ENCODE measurements at regions not wholly inside any gene's neighbourhood (a gene's known extent, or its start where the extent isn't known, plus 50 kb on each side); places are given as distances from the start of the nearest gene placed in this dataset.
"Not testable (repeated sequence)": the region's sequence is repeated elsewhere in the genome, so short reads cannot be mapped to it uniquely, and the experiment has no call there.

DNA sequence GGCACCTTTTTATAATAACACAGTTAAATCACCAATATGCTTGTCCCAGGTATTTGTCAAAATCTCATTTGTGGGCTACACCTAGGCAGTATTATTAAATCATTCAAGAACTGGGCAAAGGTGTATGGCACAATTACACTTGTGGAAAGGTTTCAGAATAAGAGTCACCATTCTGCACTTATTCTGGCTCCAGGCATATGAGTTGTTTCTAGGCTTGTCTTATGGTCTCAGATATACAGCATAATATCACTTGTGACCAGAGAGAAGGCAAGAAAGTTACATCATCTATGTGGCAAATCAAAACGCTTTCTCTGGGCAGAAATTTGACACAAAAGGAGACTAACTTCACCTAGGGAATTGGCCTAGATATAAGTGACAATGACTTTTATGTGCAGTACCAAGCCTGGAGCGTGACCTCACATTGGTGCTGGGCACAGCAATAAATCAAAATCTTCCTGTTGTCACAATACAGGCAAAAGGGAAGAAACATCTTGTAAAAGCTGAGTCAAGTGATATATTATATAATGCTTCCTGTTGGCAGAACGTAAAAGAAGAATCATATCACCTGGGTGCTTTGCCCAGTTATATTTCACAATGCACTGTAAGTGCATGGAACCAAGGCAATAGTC is 959.9 kb upstream of the AMELY start:
- no peak for DNase-seq

- peak; percentile 75 for DNase-seq
These were observed 955.4 kb upstream of the AMELY start for GRCh38 chrY:7866976-7867375.

DNA sequence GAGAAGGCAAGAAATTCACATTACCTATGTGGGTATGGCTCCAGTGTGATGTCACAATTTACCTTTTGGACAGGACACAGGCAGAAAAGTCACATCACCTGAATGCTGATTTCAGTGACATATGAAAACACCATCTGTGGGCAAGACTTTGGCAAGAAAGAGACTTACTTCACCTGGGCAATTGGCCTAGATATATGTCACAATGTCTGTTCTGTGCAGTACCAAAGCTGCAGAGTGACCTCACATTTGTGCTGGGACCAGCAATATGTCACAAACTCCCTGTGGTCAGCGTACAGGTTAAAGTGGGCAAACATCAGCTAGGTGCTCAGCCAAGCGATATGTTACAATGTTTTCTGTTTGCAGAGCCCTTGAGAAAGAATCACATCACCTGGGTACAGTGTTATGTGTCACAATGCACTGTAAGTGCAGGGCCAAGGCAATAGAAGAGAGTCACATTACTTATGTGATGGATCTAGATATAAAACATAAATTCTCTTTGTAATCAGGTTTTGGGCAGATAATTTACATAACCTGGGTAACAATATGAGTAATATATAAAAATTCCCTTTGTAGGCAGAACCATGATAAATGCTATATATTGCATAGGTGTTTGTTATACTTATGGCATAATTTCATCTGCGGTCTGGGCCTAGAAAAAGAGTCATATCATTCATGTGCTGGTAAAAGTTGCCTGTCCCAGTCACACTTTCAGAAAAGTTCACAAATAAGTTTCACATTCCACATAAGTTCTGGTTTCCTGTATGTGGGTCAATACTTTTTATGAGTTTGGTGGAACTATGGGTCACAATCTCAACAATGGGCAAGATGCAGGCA is 949.4 kb upstream of the AMELY start:
- no peak for DNase-seq

GRCh38 chrY:7850191-7850590 is 938.6 kb upstream of the AMELY start:
- DNase-seq, result no peak

GRCh38 chrY:7845776-7846175 is 934.2 kb upstream of the AMELY start:
- DNase-seq, result no peak

- peak; percentile 83 for DNase-seq
These were observed 925.5 kb upstream of the AMELY start for GRCh38 chrY:7837046-7837445.

GRCh38 chrY:7836366-7836765 is 924.8 kb upstream of the AMELY start:
- DNase-seq, result peak; percentile 11

DNA sequence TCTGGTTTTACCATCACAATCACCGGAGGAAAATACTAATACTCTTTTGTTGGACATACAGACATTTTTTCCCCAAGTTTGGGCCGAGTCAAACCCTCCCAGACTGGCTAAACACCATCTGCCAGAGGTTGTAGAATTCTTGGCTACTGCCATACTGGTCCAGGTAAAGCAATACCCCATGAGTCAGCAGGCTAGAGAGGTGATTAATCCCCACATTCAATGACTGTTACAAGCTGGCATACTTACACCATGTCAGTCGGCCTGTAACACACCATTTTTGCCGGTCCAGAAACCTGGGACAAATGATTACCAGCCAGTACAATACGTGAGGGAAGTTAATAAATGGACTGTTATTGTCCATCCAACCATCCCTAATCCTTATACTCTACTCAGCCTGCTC is 923.9 kb upstream of the AMELY start:
- no peak for DNase-seq

GRCh38 chrY:7834284-7834683 is 922.7 kb upstream of the AMELY start:
- DNase-seq, result no peak

DNA sequence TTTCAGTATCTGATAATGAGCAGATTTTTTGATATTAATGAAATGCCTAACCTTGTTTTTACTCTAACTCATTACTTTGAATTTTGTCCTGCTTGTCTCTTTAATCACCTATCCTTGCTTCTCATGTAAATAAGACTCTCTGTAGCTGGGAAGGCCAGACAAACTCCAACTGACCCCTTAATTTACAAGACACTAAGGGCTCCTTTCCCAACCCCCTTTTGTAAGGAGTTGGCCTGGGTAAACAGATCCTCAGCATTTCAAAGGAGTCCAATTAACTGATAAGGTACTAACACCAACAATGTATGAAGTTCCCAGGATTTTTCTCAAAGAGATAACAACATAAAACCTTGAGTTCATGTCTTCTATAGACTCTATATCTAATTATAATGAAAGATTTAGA is 919.3 kb upstream of the AMELY start:
- not testable (repeated sequence) for DNase-seq

DNA sequence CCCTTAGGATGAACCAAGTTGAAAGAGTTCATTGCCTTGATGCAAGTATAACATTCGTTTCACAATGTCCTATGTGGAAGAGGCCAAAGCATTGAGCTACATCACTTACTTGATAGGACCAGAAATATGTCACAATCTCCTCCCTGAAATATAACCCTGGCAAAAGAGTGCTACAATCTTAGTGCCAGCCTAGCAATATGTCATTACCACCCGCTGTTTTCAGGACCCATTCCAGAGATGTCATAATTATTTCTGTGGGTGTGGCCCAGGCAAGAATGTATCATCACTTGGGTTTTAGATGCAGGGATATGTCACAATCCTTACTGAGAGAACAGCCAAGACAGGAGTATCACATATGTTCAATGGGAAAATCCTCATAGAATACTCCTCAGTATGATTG is 915.0 kb upstream of the AMELY start:
- no peak for DNase-seq

- DNase-seq, result no peak
These were observed 914.3 kb upstream of the AMELY start for GRCh38 chrY:7825874-7826273.

GRCh38 chrY:7821295-7822035 is 909.9 kb upstream of the AMELY start:
- DNase-seq, result no peak

GRCh38 chrY:7818924-7819323 is 907.4 kb upstream of the AMELY start:
- peak; percentile 5 for DNase-seq

GRCh38 chrY:7816567-7816966 is 905.0 kb upstream of the AMELY start:
- no peak for DNase-seq

GRCh38 chrY:7815921-7816320 is 904.4 kb upstream of the AMELY start:
- DNase-seq, result no peak

DNA sequence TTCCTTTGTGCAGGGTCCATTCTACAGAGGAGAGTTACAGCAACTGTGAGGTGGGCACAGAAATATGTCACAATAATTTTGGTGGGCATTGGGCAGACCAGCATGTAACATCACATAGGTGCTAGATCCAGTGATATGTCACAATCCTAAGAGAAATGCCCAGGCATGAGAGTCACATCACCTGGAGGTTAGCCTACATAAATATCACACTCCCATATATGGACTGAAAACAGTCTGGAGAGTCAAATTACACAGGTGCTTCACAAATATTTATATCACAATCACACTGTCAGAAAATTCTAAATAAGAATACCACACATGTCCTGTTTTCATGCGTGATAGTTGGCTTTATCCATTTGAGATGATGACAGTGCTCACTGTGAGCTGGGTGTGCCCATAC is 903.7 kb upstream of the AMELY start:
- no peak for DNase-seq

GRCh38 chrY:7814361-7814760 is 902.8 kb upstream of the AMELY start:
- no peak for DNase-seq

DNA sequence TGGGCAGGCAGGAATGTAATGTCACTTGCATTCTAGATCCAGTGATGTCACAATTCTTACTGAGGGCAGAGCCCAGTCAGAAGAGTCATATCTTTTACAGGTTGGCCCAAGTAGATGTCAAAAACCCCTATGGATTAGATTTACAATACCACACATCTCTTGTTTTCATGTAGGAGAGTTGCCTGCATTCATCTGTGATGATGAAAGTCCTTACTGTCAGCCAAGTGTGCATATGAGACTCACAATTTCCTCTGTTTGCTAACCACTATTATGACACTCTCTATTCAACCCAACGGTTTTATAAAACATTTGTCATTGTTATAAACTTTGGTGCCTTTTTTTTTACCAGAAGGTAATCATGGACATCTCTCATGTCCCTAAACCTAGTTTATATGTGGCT is 898.8 kb upstream of the AMELY start:
- DNase-seq, result no peak

DNA sequence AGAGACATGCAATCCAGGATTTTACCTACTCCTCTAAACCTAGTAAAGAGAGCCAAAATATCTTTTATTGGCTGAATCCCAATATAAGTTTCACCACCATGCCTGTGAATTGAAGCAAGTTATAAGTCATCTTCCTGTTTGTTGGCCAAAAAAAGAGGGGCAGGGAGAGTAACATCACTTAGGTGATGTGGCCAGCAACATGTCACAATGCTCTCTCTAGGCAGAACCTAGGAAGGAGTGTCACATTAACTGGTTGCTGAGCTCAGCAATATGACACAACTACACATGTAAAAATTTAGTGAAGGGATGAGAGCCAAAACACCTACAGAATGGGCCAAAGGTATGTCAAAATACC is 895.9 kb upstream of the AMELY start:
- no peak for DNase-seq

GRCh38 chrY:7806592-7807515 is 895.3 kb upstream of the AMELY start:
- DNase-seq, result no peak

GRCh38 chrY:7805624-7806023 is 894.1 kb upstream of the AMELY start:
- DNase-seq, result no peak

- no peak for DNase-seq
These were observed 892.2 kb upstream of the AMELY start for GRCh38 chrY:7803737-7804136.
